ENCODE measurements at regions not wholly inside any gene's neighbourhood (a gene's known extent, or its start where the extent isn't known, plus 50 kb on each side); places are given as distances from the start of the nearest gene placed in this dataset.

GRCh38 chr3:145326666-145327065 is 834.3 kb downstream of the PLOD2 start:
- TF ChIP-seq POLR2A (IDR thresholded peaks at IDR 0.05), result no peak
- TF ChIP-seq, protein P1, sequence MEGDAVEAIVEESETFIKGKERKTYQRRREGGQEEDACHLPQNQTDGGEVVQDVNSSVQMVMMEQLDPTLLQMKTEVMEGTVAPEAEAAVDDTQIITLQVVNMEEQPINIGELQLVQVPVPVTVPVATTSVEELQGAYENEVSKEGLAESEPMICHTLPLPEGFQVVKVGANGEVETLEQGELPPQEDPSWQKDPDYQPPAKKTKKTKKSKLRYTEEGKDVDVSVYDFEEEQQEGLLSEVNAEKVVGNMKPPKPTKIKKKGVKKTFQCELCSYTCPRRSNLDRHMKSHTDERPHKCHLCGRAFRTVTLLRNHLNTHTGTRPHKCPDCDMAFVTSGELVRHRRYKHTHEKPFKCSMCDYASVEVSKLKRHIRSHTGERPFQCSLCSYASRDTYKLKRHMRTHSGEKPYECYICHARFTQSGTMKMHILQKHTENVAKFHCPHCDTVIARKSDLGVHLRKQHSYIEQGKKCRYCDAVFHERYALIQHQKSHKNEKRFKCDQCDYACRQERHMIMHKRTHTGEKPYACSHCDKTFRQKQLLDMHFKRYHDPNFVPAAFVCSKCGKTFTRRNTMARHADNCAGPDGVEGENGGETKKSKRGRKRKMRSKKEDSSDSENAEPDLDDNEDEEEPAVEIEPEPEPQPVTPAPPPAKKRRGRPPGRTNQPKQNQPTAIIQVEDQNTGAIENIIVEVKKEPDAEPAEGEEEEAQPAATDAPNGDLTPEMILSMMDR (IDR thresholded peaks at IDR 0.05), result no peak
- TF ChIP-seq POLR2AphosphoS5 (IDR thresholded peaks at IDR 0.05), result no peak
- no peak for TF ChIP-seq EP300 (IDR thresholded peaks at IDR 0.05)

Data from sigmoid colon (tissue), 4 donors.